Fibroblast of skin of left quadriceps (primary cell): ENCODE measurements at regions not wholly inside any gene's neighbourhood (a gene's known extent, or its start where the extent isn't known, plus 50 kb on each side); places are given as distances from the start of the nearest gene placed in this dataset.

Experiments used
- DNase-seq, 2 experiments: peaks; one replicate each; pipeline ENCODE4 v3.0.0-alpha.2; 2013; ENCODE audit warnings: low read depth in 2 of 2

DNA sequence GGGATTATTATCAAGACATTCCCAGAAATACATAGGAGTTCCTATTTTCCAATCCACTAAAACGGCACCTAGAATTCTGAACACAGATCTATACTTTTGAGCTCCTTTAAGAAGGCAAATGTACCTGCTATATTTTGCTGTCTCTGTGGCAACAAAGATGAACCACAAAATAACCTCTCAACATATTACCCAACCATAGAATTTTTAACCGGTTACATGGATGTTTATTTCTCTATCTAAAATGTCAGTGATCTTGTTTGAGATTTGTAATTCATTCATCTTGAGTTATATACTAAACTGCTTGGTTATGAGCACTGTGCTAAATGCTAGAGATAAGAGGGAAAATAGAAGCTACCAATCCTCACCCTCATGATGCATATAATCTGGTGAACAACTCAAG is 117.5 kb upstream of the HMGCLL1 start:
- no peak for DNase-seq

DNA sequence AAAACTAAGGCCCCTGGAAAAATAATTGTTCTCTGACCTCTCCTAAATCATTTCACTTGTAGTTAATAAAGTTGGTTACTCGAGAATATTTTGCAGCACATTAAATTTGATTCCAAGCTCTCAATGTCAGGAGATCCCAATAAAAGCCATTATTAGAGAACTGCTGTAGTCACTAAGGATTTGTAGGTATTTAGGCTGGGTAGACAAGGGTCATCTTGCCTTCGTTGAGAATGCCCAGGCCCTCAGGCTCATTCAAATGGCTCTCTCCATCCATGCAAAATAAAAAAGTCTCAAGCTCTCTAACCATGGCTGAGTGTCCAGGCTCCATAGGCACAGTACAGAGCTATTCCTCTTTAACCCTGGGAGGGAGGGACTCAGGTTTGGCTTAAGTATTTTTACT is 117.0 kb upstream of the HMGCLL1 start:
- DNase-seq = no peak

GRCh38 chr6:55694759-55695158 is 115.8 kb upstream of the HMGCLL1 start:
- no peak for DNase-seq

GRCh38 chr6:55694148-55694547 is 115.2 kb upstream of the HMGCLL1 start:
- peak; percentile 54 to 58 for DNase-seq

DNA sequence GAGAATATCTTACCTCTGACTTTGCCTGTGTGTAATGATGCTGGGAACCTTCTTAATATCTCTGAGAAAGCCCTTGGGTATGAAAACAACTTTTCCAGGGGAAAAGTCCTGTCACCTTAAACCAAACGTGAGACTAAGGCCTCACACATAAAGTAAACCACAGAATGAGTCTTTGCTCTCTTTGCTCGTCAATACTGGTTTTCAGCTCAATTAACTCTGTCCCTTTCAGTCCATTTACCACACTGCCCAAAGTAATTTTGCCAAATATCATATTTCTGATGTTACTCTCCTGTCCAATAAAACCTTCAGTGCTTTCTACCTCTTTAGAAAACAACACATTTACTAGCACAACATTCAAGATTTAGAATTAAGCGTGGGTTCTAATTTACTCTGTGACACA is 100.5 kb upstream of the HMGCLL1 start:
- no peak for DNase-seq

DNA sequence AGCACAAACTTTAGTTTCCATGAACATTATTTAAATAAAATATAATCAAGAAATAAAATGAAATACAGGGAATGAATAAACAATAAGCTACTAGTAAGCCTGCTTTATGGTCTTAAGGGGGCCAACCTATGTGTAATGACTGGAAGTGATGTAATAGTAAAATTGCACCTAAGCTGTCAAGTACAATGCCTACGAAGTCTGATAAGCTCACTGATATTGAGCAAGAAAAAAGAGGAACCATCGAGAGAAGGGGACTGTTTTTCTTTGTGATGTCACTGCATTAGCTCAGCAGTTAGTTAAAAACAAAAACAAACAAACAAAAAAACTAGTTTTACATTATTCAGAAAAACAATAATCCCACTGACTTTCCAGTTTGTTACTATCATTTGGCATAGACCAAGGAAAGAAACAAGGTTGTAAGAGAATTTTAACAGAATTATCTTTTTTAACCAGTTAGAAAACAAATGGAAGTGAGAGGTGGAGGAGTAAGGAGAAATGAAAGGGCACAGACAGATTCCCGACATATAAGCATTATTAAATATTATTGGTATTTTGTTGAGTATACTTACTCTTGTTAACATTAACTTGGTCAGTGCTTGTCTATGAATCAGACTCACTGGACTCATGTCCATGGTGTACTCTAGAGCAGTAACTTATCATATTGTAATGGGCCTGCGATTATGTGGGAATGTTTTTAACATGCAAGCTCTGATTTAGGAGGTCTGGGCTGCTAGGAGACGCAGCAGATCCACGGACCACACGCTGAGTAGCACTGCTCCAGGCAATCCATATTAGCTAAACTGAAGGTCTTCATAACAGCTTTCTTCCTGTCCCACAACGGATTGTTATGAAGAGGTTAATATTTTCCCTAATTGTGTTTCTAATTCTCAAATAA is 99.6 kb upstream of the HMGCLL1 start:
- DNase-seq = no peak

DNA sequence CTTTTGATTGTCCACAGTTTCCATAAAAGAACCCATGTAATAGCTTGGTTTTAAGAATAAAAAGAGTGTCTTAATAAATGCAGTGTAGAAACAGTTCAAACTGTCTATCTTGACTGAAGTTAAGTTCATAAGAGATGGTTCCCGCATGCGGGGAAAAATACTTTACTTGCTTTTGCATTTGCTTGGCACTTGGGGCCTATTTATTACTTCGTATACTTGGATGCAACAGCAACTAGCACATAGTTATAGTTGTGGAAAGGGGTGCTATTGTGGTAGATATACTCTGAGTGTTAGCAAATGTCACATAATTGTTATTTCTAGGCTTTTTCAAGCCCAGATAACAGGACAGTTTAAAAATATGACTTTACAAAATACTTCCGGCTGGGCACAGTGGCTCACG is 97.7 kb upstream of the HMGCLL1 start:
- no peak for DNase-seq

DNA sequence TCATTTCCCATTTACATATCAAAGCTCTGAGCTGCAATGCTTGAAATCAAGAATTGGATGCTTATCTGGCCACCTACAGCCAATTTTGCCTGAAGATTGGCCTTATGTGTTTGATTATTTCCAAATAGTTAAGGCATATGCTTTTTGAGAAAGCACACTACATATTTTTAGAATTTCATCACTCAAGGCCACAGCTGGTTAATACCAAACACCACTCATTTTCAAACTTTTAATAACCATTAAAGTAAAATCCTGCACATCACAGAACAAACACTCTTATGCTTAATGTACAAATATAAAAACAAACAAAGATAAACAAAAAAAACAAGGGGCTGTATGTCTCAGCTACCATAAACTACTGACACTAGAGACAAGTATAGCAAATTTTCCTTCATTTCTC is 96.9 kb upstream of the HMGCLL1 start:
- no peak for DNase-seq

DNA sequence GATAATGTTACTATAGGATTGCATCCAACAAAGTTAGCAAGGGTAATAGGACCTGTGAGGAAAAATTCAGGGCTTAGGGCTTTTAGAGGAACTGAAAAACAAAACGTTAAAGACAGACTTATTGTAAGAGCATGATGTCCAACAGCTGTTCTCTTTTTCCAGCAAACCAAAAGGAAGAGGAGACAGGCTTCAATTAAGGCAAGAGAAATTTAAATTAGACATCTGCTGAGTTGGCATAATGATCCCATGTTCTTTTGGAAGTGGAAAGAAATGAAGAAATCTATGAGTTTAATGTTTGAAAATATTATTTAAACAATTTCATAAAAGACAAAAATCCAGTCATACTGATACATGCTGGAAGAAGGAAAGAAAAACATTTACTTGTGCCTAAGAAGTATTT is 95.7 kb upstream of the HMGCLL1 start:
- no peak for DNase-seq

DNA sequence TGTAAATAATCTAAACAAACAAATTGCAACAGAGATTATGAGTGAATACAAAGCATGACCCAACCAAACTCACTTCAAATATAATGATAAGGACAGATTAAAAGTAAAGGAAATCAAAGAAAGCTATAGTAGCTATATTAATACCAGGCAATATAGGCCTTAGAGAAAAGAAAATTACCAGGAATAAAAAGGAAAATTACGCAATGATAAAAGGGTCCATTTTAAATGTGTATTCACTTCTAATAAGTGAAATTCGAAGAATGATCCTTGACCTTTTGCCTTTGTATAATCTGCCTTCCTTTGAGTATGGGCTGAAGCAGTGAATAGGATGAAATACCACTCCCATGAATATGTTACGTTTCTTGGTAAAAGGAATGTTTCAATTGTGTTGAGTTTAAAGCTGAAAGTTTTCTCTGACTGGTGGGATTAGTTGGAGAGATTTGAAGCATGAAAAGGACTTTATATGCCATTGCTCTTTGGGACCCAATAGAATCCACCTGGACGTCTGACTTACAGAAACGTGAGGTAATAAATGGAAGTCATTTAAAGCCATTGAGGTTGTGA is 91.9 kb upstream of the HMGCLL1 start:
- DNase-seq = no peak

DNA sequence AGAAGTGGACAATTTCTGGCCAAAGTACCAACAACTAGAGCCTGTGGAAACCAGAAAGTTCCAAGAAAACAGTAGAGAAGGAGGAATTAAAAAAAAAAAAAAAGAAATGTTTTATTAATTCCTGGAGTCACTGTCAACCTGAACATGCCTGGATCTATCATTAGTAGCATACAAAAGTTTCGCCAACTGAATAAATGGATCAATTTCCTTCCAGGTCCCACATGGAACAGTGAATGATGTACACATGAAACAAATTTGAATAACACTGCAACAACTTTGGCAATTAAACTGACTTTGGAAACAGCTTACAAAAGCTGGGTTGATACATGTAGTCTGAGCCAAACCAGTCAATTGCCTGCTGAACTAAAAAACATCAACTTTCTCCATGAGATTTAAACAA is 90.0 kb upstream of the HMGCLL1 start:
- no peak for DNase-seq

DNA sequence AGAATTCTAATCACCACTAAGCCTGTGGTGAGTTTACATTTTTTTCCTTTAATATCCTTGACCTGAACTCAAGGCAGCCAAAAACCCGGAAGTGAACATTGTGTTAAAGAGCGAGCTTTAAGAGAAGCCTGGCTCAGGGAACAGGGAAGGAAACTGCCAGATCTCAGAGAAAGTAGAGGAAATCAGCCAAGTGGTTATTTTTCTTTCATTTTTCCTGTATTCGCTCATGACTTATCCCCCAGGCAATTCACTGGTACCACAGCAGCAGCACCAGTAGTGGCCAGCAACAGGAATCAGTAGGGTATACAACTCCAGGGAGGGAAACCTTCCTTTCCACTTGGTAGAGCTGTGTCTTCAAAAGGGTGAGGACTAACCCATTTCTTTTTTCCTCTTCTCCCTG is 89.6 kb upstream of the HMGCLL1 start:
- DNase-seq = no peak

DNA sequence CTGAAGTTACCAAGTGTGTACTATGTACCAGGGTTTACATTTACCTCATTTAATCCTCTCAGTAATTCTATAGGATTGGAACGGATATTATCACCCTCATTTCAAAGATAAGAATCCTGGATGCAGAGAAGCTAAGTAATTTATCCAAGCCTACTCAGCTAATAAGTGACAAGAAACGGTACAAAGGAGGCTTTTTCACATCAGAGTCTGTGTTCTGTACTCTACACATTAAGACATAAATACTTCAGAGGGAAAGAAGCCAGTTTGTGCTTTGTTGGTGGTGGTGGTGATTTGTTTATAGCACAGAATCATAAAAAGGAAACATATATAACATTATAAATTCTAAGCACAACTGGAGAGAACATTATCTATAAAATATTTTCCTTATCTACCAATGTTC is 88.3 kb upstream of the HMGCLL1 start:
- no peak for DNase-seq

DNA sequence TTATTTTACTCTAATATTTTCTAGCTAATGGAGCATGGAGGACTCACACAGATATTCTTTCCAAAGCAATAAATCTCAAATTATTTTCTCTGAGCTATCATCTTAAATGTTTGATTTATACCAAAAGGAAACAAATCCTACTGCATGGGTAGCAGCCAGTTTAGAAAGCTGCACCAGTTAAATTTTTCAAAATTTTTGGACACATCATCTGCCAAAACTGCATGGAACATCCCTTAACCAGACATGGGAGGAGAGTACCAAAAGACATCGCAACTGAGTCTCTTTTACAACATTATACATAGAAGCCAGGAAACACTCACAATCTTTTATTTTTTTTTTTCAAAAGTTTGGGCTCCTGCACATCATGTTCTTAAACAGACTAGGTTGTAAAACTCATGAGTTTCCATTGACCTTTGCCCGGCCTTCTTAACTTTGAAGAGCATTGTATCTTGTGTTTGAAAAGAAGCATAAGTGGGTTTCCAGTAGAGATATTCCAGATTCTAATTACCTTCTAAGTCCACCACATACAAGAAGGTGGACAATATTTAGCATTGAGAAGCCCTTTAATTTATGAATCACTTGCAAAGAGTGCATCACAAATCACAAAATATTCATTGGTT is 87.7 kb upstream of the HMGCLL1 start:
- no peak for DNase-seq

- no peak for DNase-seq
Observed at GRCh38 chr6:55666037-55666436, 87.0 kb upstream of the HMGCLL1 start.

GRCh38 chr6:55664591-55665587 is 85.9 kb upstream of the HMGCLL1 start:
- no peak for DNase-seq

GRCh38 chr6:55663914-55664313 is 84.9 kb upstream of the HMGCLL1 start:
- DNase-seq = no peak

- DNase-seq = peak in 1 of 2 experiments; percentile 4
Observed at GRCh38 chr6:55659304-55659703, 80.3 kb upstream of the HMGCLL1 start.

- DNase-seq = no peak
Observed at GRCh38 chr6:55654445-55654844, 75.5 kb upstream of the HMGCLL1 start.

DNA sequence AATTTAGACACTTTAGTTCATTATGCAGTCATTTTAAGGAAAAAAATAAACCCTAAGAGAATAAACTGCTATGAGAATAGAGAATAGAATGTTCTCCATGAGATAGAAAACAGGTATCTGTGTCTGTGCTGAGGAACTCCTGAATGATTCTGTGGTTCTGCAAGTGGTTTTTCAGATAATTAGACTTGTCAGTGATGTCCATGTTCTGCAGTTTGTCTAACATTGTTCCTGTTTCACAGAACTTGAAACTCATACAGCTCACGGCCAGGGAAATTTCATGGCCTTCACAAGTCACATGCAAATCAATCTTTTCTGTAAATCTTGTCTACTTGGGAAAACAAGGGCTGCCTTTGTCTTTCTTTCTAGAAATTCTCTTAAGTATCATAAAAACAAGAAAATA is 73.4 kb upstream of the HMGCLL1 start:
- DNase-seq = no peak

DNA sequence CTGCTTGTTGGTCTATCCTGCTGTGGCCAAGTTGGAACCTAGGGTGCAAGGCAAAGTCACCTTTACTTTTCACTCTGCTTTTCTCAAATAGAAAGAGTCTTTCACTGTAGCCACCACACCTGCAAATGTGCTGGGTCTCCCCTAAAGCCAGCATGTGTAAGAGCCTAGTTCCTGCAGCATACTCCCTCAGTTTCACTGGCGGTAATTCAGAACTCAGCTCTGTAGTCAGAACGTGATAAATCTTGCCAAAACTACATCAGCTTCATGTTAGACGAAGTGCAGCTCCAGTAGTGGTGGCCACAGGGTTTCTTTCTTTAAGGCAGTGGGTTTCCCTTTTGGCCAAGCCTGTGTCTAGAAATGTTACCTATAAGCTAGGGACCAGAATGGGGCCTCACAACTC is 72.0 kb upstream of the HMGCLL1 start:
- no peak for DNase-seq

GRCh38 chr6:55643861-55644260 is 64.9 kb upstream of the HMGCLL1 start:
- DNase-seq = no peak
